IPS DF 6.9 (cell line): ENCODE measurements at regions not wholly inside any gene's neighbourhood (a gene's known extent, or its start where the extent isn't known, plus 50 kb on each side); places are given as distances from the start of the nearest gene placed in this dataset.
"Not testable (repeated sequence)": the region's sequence is repeated elsewhere in the genome, so short reads cannot be mapped to it uniquely, and the experiment has no call there.

ENCODE experiments used
- DNase-seq: peaks from one replicate; pipeline ENCODE4 v3.0.0-alpha.2; 2013; ENCODE audit warnings: low read depth, low spot score
- H3K27ac ChIP-seq: one replicate; pipeline ENCODE4 v1.5.1; 2013; ENCODE audit warnings: low read length, control low read depth
- H3K27me3 ChIP-seq: 2 replicates; pipeline ENCODE4 v1.6.1; 2013; ENCODE audit warnings: mild to moderate bottlenecking, low read length; ENCODE audit not compliant: control insufficient read depth, insufficient read depth
- H3K36me3 ChIP-seq: 2 replicates; pipeline ENCODE4 v1.6.1; 2013; ENCODE audit warnings: low read length; ENCODE audit not compliant: control insufficient read depth, insufficient read depth
- H3K4me1 ChIP-seq: 2 replicates; pipeline ENCODE4 v1.6.1; 2013; ENCODE audit warnings: low read length; ENCODE audit not compliant: control insufficient read depth, insufficient read depth
- H3K4me3 ChIP-seq: 2 replicates; pipeline ENCODE4 v1.5.1; 2013; ENCODE audit warnings: mild to moderate bottlenecking, low read length
- H3K9me3 ChIP-seq: 2 replicates; pipeline ENCODE4 v1.6.1; 2013; ENCODE audit warnings: low read length, inconsistent platforms; ENCODE audit not compliant: control insufficient read depth, insufficient read depth
- WGBS: extraction: QIAGEN DNeasy Blood & Tissue Kit; methylation state at CpG from one replicate; pipeline ENCODE4 v1.1.7; 2013; ENCODE audit warnings: mixed read lengths, missing lambda C conversion rate; ENCODE audit not compliant: insufficient read length, insufficient coverage; 5-methylcytosine and 5-hydroxymethylcytosine counted together

GRCh38 chr22:22056809-22057594 is 74.4 kb upstream of the TOP3B start:
- H3K4me1 ChIP-seq, H3K36me3 ChIP-seq, H3K4me3 ChIP-seq, DNase-seq, H3K27ac ChIP-seq, H3K9me3 ChIP-seq: not testable (repeated sequence)
- H3K27me3 ChIP-seq, result peaks cover 18% of the 10 kb centered on the region; the same call in 1 of the 2 replicates
- WGBS, result no CpG with 5 or more reads among the region's 14 CpGs

- not testable (repeated sequence) for H3K27me3 ChIP-seq
- no CpG with 5 or more reads among the region's 3 CpGs for WGBS
These were observed 70.1 kb upstream of the TOP3B start for GRCh38 chr22:22052548-22053139.

GRCh38 chr22:22051032-22051431 is 68.4 kb upstream of the TOP3B start:
- H3K9me3 ChIP-seq, DNase-seq, H3K4me1 ChIP-seq, H3K36me3 ChIP-seq, H3K4me3 ChIP-seq, H3K27ac ChIP-seq: not testable (repeated sequence)
- WGBS, result no CpG with 5 or more reads among the region's 2 CpGs
- H3K27me3 ChIP-seq, result peaks cover 15% of the 10 kb centered on the region

More at GRCh38 chr22:22052548-22053139, 70.1 kb upstream of the TOP3B start:
- not testable (repeated sequence) for DNase-seq, H3K4me1 ChIP-seq, H3K4me3 ChIP-seq, H3K36me3 ChIP-seq, H3K27ac ChIP-seq, H3K9me3 ChIP-seq

- no peaks in the 10 kb centered on the region for H3K9me3 ChIP-seq
- no peaks in the 10 kb centered on the region for H3K4me1 ChIP-seq
- no peak overlapping the region for H3K27ac ChIP-seq
- H3K36me3 ChIP-seq, result no peaks in the 10 kb centered on the region
- no peak overlapping the region for H3K4me3 ChIP-seq
- peaks cover 17% of the 10 kb centered on the region for H3K27me3 ChIP-seq
- DNase-seq, result no peak
These were observed 67.7 kb upstream of the TOP3B start for GRCh38 chr22:22050141-22050775.

- DNase-seq, result no peak
- no peak overlapping the region for H3K27ac ChIP-seq
- H3K4me3 ChIP-seq, result no peak overlapping the region
- no peaks in the 10 kb centered on the region for H3K36me3 ChIP-seq
- no peaks in the 10 kb centered on the region for H3K4me1 ChIP-seq
- no peaks in the 10 kb centered on the region for H3K9me3 ChIP-seq
- no CpG with 5 or more reads among the region's 1 CpG for WGBS
- peaks cover 17% of the 10 kb centered on the region for H3K27me3 ChIP-seq
These were observed 67.1 kb upstream of the TOP3B start for GRCh38 chr22:22049684-22050083.

GRCh38 chr22:22048981-22049531 is 66.5 kb upstream of the TOP3B start:
- Histone ChIP-seq H3K9me3 (no peaks in the 10 kb centered on the region), H3K36me3 (no peaks in the 10 kb centered on the region), H3K27ac (no peak overlapping the region), H3K4me3 (no peak overlapping the region), H3K4me1 (no peaks in the 10 kb centered on the region), H3K27me3 (peaks cover 22% of the 10 kb centered on the region)
- WGBS, result no CpG with 5 or more reads among the region's 2 CpGs
- DNase-seq, result no peak

- H3K4me1 ChIP-seq, result no peaks in the 10 kb centered on the region
- no peaks in the 10 kb centered on the region for H3K9me3 ChIP-seq
- H3K27ac ChIP-seq, result no peak overlapping the region
- peaks cover 25% of the 10 kb centered on the region for H3K27me3 ChIP-seq
- no peak overlapping the region for H3K4me3 ChIP-seq
- WGBS, result no CpG with 5 or more reads among the region's 2 CpGs
- no peaks in the 10 kb centered on the region for H3K36me3 ChIP-seq
- DNase-seq, result no peak
These were observed 65.8 kb upstream of the TOP3B start for GRCh38 chr22:22048318-22048942.

- H3K27ac ChIP-seq, result no peak overlapping the region
- WGBS, result no CpG with 5 or more reads among the region's 4 CpGs
- H3K27me3 ChIP-seq, result peaks cover 32% of the 10 kb centered on the region
- H3K9me3 ChIP-seq, result no peaks in the 10 kb centered on the region
- no peaks in the 10 kb centered on the region for H3K36me3 ChIP-seq
- DNase-seq, result no peak
- H3K4me1 ChIP-seq, result no peaks in the 10 kb centered on the region
- H3K4me3 ChIP-seq, result no peak overlapping the region
These were observed 65.2 kb upstream of the TOP3B start for GRCh38 chr22:22047776-22048175.

GRCh38 chr22:22047266-22047665 is 64.7 kb upstream of the TOP3B start:
- Histone ChIP-seq H3K9me3 (no peaks in the 10 kb centered on the region), H3K4me1 (no peaks in the 10 kb centered on the region), H3K27me3 (peaks cover 32% of the 10 kb centered on the region), H3K4me3 (no peak overlapping the region), H3K27ac (no peak overlapping the region), H3K36me3 (no peaks in the 10 kb centered on the region)
- no peak for DNase-seq
- WGBS, result no CpG with 5 or more reads among the region's 3 CpGs

- peaks cover 32% of the 10 kb centered on the region for H3K27me3 ChIP-seq
- H3K4me1 ChIP-seq, result no peaks in the 10 kb centered on the region
- no peaks in the 10 kb centered on the region for H3K9me3 ChIP-seq
- no peak overlapping the region for H3K4me3 ChIP-seq
- no peak for DNase-seq
- H3K36me3 ChIP-seq, result no peaks in the 10 kb centered on the region
- H3K27ac ChIP-seq, result no peak overlapping the region
- WGBS, result no CpG with 5 or more reads among the region's 3 CpGs
These were observed 63.8 kb upstream of the TOP3B start for GRCh38 chr22:22046370-22046769.
